Mammary epithelial cell (primary cell): ENCODE measurements at regions not wholly inside any gene's neighbourhood (a gene's known extent, or its start where the extent isn't known, plus 50 kb on each side); places are given as distances from the start of the nearest gene placed in this dataset.

Experiments
- CTCF ChIP-seq, 2 donors: IDR thresholded peaks in 1 of 2; conservative IDR thresholded peaks in 1 of 2; 2 replicates each; pipeline ENCODE4 v1.5.1; 2011 to 2012; ENCODE audit warnings: inconsistent platforms in 2 of 2, low read length in 2 of 2, mild to moderate bottlenecking in 2 of 2, control low read depth in 1 of 2, low read depth in 1 of 2; ENCODE audit not compliant: insufficient read depth in 1 of 2; ENCODE audit errors: extremely low read depth in 1 of 2
- EZH2 ChIP-seq: IDR thresholded peaks from 2 replicates; pipeline ENCODE4 v1.6.1; 2012; ENCODE audit warnings: low read length, inconsistent platforms, borderline replicate concordance

- TF ChIP-seq CTCF (conservative IDR thresholded peaks at IDR 0.05 in 1 of 2, IDR thresholded peaks at IDR 0.05 in 1 of 2; ENCODE audit: extremely low read depth in 1 of 2, insufficient read depth in 1 of 2, low read depth in 1 of 2, low read length in 2 of 2) (peak; percentile 35 to 56), EZH2 (peak; percentile 56)
Measured at GRCh38 chr9:34809504-34810186, 99.7 kb upstream of the CCL21 start.
